ENCODE measurements at regions not wholly inside any gene's neighbourhood (a gene's known extent, or its start where the extent isn't known, plus 50 kb on each side); places are given as distances from the start of the nearest gene placed in this dataset.

GRCh38 chr10:62689712-62690111 lies 114.8 kb upstream of the ADO start:
- H3K79me2 ChIP-seq (ENCODE audit: low read length) = no peaks in the 10 kb centered on the region
- H3K27ac ChIP-seq (ENCODE audit: low read length) = no peak overlapping the region
- H3K27me3 ChIP-seq (ENCODE audit: low read length) = no peaks in the 10 kb centered on the region
- peak overlapping the region; percentile 51; the same call in 1 of the 2 replicates for H2AFZ ChIP-seq (ENCODE audit: low read length)
- no peaks in the 10 kb centered on the region for H4K20me1 ChIP-seq (ENCODE audit: insufficient read depth, low read depth, low read length)
- no peaks in the 10 kb centered on the region for H3K9me2 ChIP-seq (replicated peaks; ENCODE audit: insufficient read depth, low read length)
- no peaks in the 10 kb centered on the region for H3K9me3 ChIP-seq (ENCODE audit: low read length)
- peak; percentile 62 for DNase-seq
- H3K9ac ChIP-seq (ENCODE audit: low read length) = no peak overlapping the region
- no peak overlapping the region for H3K4me2 ChIP-seq (ENCODE audit: low read depth, low read length, poor library complexity, severe bottlenecking)
- H3K4me3 ChIP-seq (ENCODE audit: low read length) = no peak overlapping the region
- H3K36me3 ChIP-seq (ENCODE audit: insufficient read depth, low read length) = no peaks in the 10 kb centered on the region
- peaks cover 23% of the 10 kb centered on the region for H3K4me1 ChIP-seq (ENCODE audit: low read length)

- Histone ChIP-seq H3K4me1 (ENCODE audit: low read length) (peaks cover 23% of the 10 kb centered on the region), H3K27me3 (ENCODE audit: low read length) (no peaks in the 10 kb centered on the region), H3K9me2 (replicated peaks; ENCODE audit: insufficient read depth, low read length) (no peaks in the 10 kb centered on the region), H3K27ac (ENCODE audit: low read length) (no peak overlapping the region), H3K4me3 (ENCODE audit: low read length) (no peak overlapping the region), H3K79me2 (ENCODE audit: low read length) (no peaks in the 10 kb centered on the region), H4K20me1 (ENCODE audit: insufficient read depth, low read depth, low read length) (no peaks in the 10 kb centered on the region), H3K9ac (ENCODE audit: low read length) (no peak overlapping the region), H3K4me2 (ENCODE audit: low read depth, low read length, poor library complexity, severe bottlenecking) (no peak overlapping the region), H3K9me3 (ENCODE audit: low read length) (no peaks in the 10 kb centered on the region), H3K36me3 (ENCODE audit: insufficient read depth, low read length) (no peaks in the 10 kb centered on the region), H2AFZ (ENCODE audit: low read length) (no peak overlapping the region)
- DNase-seq = peak; percentile 60
Measured at GRCh38 chr10:62690703-62691102, 113.8 kb upstream of the ADO start.

DNA sequence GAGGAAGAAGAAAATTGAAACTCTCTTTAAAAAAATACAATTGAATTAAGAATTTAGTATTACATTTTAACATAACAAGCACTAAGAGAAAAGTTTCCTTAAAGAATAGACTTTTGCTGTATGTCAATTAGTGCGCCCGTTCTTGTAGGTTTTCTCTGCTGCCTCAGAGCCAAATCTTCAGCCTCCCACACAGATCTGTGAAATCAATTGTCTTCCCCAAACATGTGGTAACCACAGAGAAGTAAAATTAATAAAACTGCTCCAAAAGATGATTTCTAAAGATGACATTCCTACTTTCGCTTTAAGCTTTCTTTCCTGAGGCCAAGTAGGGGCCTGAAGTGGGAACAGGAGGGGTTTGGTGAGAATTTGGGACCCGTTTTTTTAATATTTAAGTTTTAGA lies 113.2 kb upstream of the ADO start:
- H3K79me2 ChIP-seq (ENCODE audit: low read length) = no peaks in the 10 kb centered on the region
- no peaks in the 10 kb centered on the region for H3K9me3 ChIP-seq (ENCODE audit: low read length)
- H3K9me2 ChIP-seq (replicated peaks; ENCODE audit: insufficient read depth, low read length) = no peaks in the 10 kb centered on the region; the same call in 1 of the 2 replicates
- peaks cover 23% of the 10 kb centered on the region for H3K4me1 ChIP-seq (ENCODE audit: low read length)
- H3K27me3 ChIP-seq (ENCODE audit: low read length) = no peaks in the 10 kb centered on the region
- no peak overlapping the region for H3K4me3 ChIP-seq (ENCODE audit: low read length)
- no peaks in the 10 kb centered on the region for H4K20me1 ChIP-seq (ENCODE audit: insufficient read depth, low read depth, low read length)
- no peak overlapping the region for H3K27ac ChIP-seq (ENCODE audit: low read length)
- no peak overlapping the region for H2AFZ ChIP-seq (ENCODE audit: low read length)
- DNase-seq = peak; percentile 31
- no peaks in the 10 kb centered on the region for H3K36me3 ChIP-seq (ENCODE audit: insufficient read depth, low read length)
- H3K9ac ChIP-seq (ENCODE audit: low read length) = no peak overlapping the region
- H3K4me2 ChIP-seq (ENCODE audit: low read depth, low read length, poor library complexity, severe bottlenecking) = no peak overlapping the region

GRCh38 chr10:62692085-62692484 lies 112.4 kb upstream of the ADO start:
- Histone ChIP-seq H3K4me1 (ENCODE audit: low read length) (peaks cover 23% of the 10 kb centered on the region), H2AFZ (ENCODE audit: low read length) (no peak overlapping the region), H3K79me2 (ENCODE audit: low read length) (no peaks in the 10 kb centered on the region), H3K36me3 (ENCODE audit: insufficient read depth, low read length) (no peaks in the 10 kb centered on the region), H3K4me3 (ENCODE audit: low read length) (no peak overlapping the region), H3K4me2 (ENCODE audit: low read depth, low read length, poor library complexity, severe bottlenecking) (no peak overlapping the region), H3K9ac (ENCODE audit: low read length) (no peak overlapping the region), H3K9me3 (ENCODE audit: low read length) (no peaks in the 10 kb centered on the region), H4K20me1 (ENCODE audit: insufficient read depth, low read depth, low read length) (no peaks in the 10 kb centered on the region), H3K27ac (ENCODE audit: low read length) (no peak overlapping the region), H3K27me3 (ENCODE audit: low read length) (no peaks in the 10 kb centered on the region), H3K9me2 (replicated peaks; ENCODE audit: insufficient read depth, low read length) (no peaks in the 10 kb centered on the region; the same call in none of the 2 replicates)
- DNase-seq = peak; percentile 40

GRCh38 chr10:62693306-62693705 lies 111.2 kb upstream of the ADO start:
- Histone ChIP-seq H3K9me2 (replicated peaks; ENCODE audit: insufficient read depth, low read length) (no peaks in the 10 kb centered on the region; the same call in none of the 2 replicates), H3K4me2 (ENCODE audit: low read depth, low read length, poor library complexity, severe bottlenecking) (no peak overlapping the region), H3K9ac (ENCODE audit: low read length) (no peak overlapping the region), H4K20me1 (ENCODE audit: insufficient read depth, low read depth, low read length) (no peaks in the 10 kb centered on the region), H3K4me1 (ENCODE audit: low read length) (peaks cover 23% of the 10 kb centered on the region), H3K27me3 (ENCODE audit: low read length) (no peaks in the 10 kb centered on the region), H3K79me2 (ENCODE audit: low read length) (no peaks in the 10 kb centered on the region), H3K9me3 (ENCODE audit: low read length) (no peaks in the 10 kb centered on the region), H2AFZ (ENCODE audit: low read length) (no peak overlapping the region), H3K27ac (ENCODE audit: low read length) (no peak overlapping the region), H3K4me3 (ENCODE audit: low read length) (no peak overlapping the region), H3K36me3 (ENCODE audit: insufficient read depth, low read length) (no peaks in the 10 kb centered on the region)
- DNase-seq = peak; percentile 43

DNA sequence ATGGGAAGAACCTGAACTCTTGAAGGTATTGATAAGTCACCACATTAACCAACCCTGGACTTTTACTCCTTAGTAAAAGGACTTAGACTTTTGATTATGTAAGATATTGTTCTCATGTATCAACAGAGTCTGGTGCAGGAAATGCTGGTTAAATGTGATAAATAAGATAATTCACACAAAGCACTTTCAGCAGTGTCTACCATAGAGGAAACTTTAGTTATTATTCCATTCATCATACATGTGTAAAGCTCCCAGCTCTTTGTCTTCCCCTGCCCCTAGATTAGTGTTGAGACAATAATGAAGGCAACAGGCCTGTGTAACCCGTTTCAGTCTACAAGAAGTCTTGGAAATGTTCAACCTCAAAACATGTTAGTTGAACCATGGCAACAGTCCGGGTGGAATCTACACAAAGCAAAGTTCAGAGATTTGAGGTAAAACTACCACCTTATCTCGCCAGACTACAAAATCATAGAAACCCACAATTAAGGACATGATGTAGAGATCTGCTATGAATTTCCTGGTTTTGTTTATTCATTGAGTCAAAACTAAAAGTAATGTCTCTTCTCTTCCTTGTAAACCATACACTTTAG lies 109.9 kb upstream of the ADO start:
- H3K27ac ChIP-seq (ENCODE audit: low read length) = no peak overlapping the region

GRCh38 chr10:62696798-62697197 lies 107.7 kb upstream of the ADO start:
- Histone ChIP-seq H3K27me3 (ENCODE audit: low read length) (0 out of 2 replicates have a peak, but pooled peaks cover 2% of the 10 kb centered on the region), H3K79me2 (ENCODE audit: low read length) (no peaks in the 10 kb centered on the region), H4K20me1 (ENCODE audit: insufficient read depth, low read depth, low read length) (no peaks in the 10 kb centered on the region), H3K4me1 (ENCODE audit: low read length) (peaks cover 15% of the 10 kb centered on the region), H3K36me3 (ENCODE audit: insufficient read depth, low read length) (no peaks in the 10 kb centered on the region), H3K4me3 (ENCODE audit: low read length) (no peak overlapping the region), H3K9me3 (ENCODE audit: low read length) (no peaks in the 10 kb centered on the region), H3K9ac (ENCODE audit: low read length) (no peak overlapping the region), H3K27ac (ENCODE audit: low read length) (no peak overlapping the region), H3K4me2 (ENCODE audit: low read depth, low read length, poor library complexity, severe bottlenecking) (no peak overlapping the region), H3K9me2 (replicated peaks; ENCODE audit: insufficient read depth, low read length) (no peaks in the 10 kb centered on the region; the same call in none of the 2 replicates), H2AFZ (ENCODE audit: low read length) (no peak overlapping the region)
- DNase-seq = no peak

More for the DNA sequence above, 109.9 kb upstream of the ADO start:
- no peak overlapping the region for H3K9ac ChIP-seq (ENCODE audit: low read length)
- H3K4me1 ChIP-seq (ENCODE audit: low read length) = peaks cover 19% of the 10 kb centered on the region
- H3K79me2 ChIP-seq (ENCODE audit: low read length) = no peaks in the 10 kb centered on the region
- H2AFZ ChIP-seq (ENCODE audit: low read length) = no peak overlapping the region
- no peaks in the 10 kb centered on the region for H3K36me3 ChIP-seq (ENCODE audit: insufficient read depth, low read length)
- H3K9me3 ChIP-seq (ENCODE audit: low read length) = no peaks in the 10 kb centered on the region
- 0 out of 2 replicates have a peak, but pooled peaks cover 2% of the 10 kb centered on the region for H3K27me3 ChIP-seq (ENCODE audit: low read length)
- no peak overlapping the region for H3K4me3 ChIP-seq (ENCODE audit: low read length)
- DNase-seq = peak; percentile 38
- H3K4me2 ChIP-seq (ENCODE audit: low read depth, low read length, poor library complexity, severe bottlenecking) = no peak overlapping the region
- no peaks in the 10 kb centered on the region for H4K20me1 ChIP-seq (ENCODE audit: insufficient read depth, low read depth, low read length)
- no peaks in the 10 kb centered on the region; the same call in none of the 2 replicates for H3K9me2 ChIP-seq (replicated peaks; ENCODE audit: insufficient read depth, low read length)

GRCh38 chr10:62699148-62699547 lies 105.4 kb upstream of the ADO start:
- peak; percentile 11 for DNase-seq

More at GRCh38 chr10:62699148-62699547, 105.4 kb upstream of the ADO start:
- H3K4me2 ChIP-seq (ENCODE audit: low read depth, low read length, poor library complexity, severe bottlenecking) = no peak overlapping the region
- H3K27me3 ChIP-seq (ENCODE audit: low read length) = 0 out of 2 replicates have a peak, but pooled peaks cover 2% of the 10 kb centered on the region
- no peaks in the 10 kb centered on the region for H4K20me1 ChIP-seq (ENCODE audit: insufficient read depth, low read depth, low read length)
- no peak overlapping the region for H3K4me3 ChIP-seq (ENCODE audit: low read length)
- no peaks in the 10 kb centered on the region for H3K79me2 ChIP-seq (ENCODE audit: low read length)
- no peaks in the 10 kb centered on the region for H3K9me3 ChIP-seq (ENCODE audit: low read length)
- no peak overlapping the region for H2AFZ ChIP-seq (ENCODE audit: low read length)
- H3K27ac ChIP-seq (ENCODE audit: low read length) = no peak overlapping the region
- H3K4me1 ChIP-seq (ENCODE audit: low read length) = peaks cover 1% of the 10 kb centered on the region
- H3K36me3 ChIP-seq (ENCODE audit: insufficient read depth, low read length) = no peaks in the 10 kb centered on the region
- no peaks in the 10 kb centered on the region; the same call in none of the 2 replicates for H3K9me2 ChIP-seq (replicated peaks; ENCODE audit: insufficient read depth, low read length)
- no peak overlapping the region for H3K9ac ChIP-seq (ENCODE audit: low read length)

Measured in Karpas-422 (cell line).